ACC112 (cell line): ENCODE measurements at regions not wholly inside any gene's neighbourhood (a gene's known extent, or its start where the extent isn't known, plus 50 kb on each side); places are given as distances from the start of the nearest gene placed in this dataset.
"Not testable (repeated sequence)": the region's sequence is repeated elsewhere in the genome, so short reads cannot be mapped to it uniquely, and the experiment has no call there.

Source experiments
- H2AFZ ChIP-seq: fragments of 200-600 bp; sonication (generic); one replicate; pipeline ENCODE4 v1.6.0; 2017; ENCODE audit warnings: antibody characterized with exemption, low read length; ENCODE audit not compliant: unreplicated experiment
- H3K27ac ChIP-seq: fragments of 200-600 bp; sonication (generic); 2 replicates; pipeline ENCODE4 v1.5.1; 2014; ENCODE audit warnings: low read depth, mild to moderate bottlenecking, antibody characterized with exemption, low read length, moderate library complexity
- H3K27me3 ChIP-seq: fragments of 200-600 bp; sonication (generic); 2 replicates; pipeline ENCODE4 v1.6.1; 2014; ENCODE audit warnings: mild to moderate bottlenecking, antibody characterized with exemption, low read length, moderate library complexity, mixed read lengths; ENCODE audit not compliant: insufficient read depth
- H3K36me3 ChIP-seq: fragments of 200-600 bp; sonication (generic); 2 replicates; pipeline ENCODE4 v1.6.1; 2016; ENCODE audit warnings: mild to moderate bottlenecking, antibody characterized with exemption, low read length, moderate library complexity, mixed read lengths; ENCODE audit not compliant: insufficient read depth
- H3K4me1 ChIP-seq: fragments of 200-600 bp; sonication (generic); one replicate; pipeline ENCODE4 v1.6.1; 2016; ENCODE audit warnings: low read length, mixed read lengths; ENCODE audit not compliant: insufficient read depth, unreplicated experiment, control insufficient read depth
- H3K4me3 ChIP-seq: fragments of 200-600 bp; sonication (generic); 2 replicates; pipeline ENCODE4 v1.5.1; 2014; ENCODE audit warnings: mild to moderate bottlenecking, low read depth, low read length
- H3K79me2 ChIP-seq: fragments of 200-600 bp; sonication (generic); one replicate; pipeline ENCODE4 v1.6.0; 2016; ENCODE audit warnings: low read length; ENCODE audit not compliant: control insufficient read depth, unreplicated experiment, insufficient read depth

GRCh38 chr15:22684786-22685185, 101.7 kb upstream of the NIPA1 start:
- not testable (repeated sequence) for H3K27ac ChIP-seq

DNA sequence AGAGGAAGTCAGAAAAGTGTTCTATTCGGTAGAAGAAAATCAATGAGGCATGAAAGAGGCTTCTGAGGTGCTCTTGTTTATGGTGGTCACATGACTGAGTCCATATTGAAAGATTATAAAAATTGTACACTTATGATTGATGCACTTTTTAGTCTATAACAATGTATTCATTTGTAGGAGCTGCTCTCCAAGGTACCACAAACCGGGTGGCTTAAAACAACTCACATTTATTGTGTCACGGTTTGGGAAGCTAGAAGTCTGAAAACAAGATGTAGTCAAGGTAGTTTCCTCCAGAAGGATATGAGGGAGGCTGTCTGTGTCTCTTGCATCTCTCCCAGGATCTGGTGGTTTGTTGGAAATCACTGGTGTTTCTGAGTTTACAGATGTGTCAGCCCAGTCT, 86.6 kb upstream of the NIPA1 start:
- not testable (repeated sequence) for H3K4me1 ChIP-seq, H2AFZ ChIP-seq, H3K79me2 ChIP-seq, H3K4me3 ChIP-seq, H3K27ac ChIP-seq, H3K36me3 ChIP-seq, H3K27me3 ChIP-seq

More at GRCh38 chr15:22684786-22685185, 101.7 kb upstream of the NIPA1 start:
- H3K4me3 ChIP-seq, H3K27me3 ChIP-seq, H2AFZ ChIP-seq, H3K36me3 ChIP-seq, H3K79me2 ChIP-seq, H3K4me1 ChIP-seq: not testable (repeated sequence)

- H2AFZ ChIP-seq, H3K27ac ChIP-seq, H3K79me2 ChIP-seq, H3K4me1 ChIP-seq, H3K4me3 ChIP-seq, H3K27me3 ChIP-seq, H3K36me3 ChIP-seq: not testable (repeated sequence)
Measured at GRCh38 chr15:22710831-22711341, 75.6 kb upstream of the NIPA1 start.

DNA sequence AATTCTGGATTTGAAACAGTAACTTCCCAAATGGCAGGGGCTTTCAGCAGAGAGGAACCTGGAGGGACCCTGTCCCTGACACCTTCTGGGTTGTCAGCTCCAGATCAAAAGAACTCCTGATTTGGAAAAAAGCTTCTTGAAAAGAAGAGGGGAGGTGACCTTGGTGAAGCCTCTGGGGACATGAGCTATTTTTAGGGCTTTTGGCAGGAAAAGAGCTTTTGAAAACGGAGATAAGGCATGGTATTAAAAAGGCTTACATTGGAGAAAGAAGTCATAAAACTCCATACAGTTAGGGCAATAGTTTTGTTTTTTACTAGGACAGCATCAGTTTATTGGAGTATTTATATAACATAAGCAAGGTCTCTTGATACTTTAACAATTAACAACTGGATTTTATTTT, 72.5 kb upstream of the NIPA1 start:
- H3K27me3 ChIP-seq, H3K36me3 ChIP-seq, H3K27ac ChIP-seq, H3K79me2 ChIP-seq, H2AFZ ChIP-seq, H3K4me1 ChIP-seq: not testable (repeated sequence)
- H3K4me3 ChIP-seq = peak overlapping the region; percentile 61

DNA sequence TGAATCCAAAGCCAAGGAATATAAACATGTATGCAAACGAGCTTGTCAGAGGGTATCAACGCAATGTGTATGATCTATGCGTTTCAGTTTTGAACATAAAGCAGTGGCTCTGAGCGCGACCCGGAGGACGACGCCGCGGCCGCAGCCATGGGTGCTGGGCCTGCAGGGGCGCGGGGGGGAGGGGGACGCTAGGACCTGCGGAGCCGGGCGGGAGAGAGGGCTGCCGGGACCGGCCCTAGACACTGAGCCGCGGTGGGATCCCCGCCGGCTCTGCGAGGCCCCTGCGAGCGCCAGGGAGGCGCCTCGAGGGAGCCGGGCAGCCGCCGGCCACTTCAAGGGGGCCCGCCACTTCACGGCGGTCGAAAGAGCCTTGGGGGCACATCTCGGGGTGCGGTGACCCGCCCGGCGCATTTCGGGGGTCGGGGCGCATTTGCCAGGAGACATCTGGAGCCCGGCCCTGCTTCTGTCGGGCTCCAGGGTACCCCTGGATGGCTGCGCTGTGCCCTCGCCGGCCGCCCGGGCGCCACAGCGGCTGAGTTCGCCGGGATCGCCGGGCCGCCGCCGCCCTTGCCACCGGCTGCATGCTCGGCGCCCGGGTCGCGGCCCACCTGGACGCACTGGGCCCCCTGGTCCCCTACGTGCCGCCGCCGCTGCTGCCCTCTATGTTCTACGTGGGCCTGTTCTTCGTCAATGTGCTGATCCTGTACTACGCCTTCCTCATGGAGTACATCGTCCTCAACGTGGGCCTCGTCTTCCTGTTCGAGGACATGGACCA, 71.9 kb upstream of the NIPA1 start:
- H2AFZ ChIP-seq = not testable (repeated sequence)
- H3K4me3 ChIP-seq = peak overlapping the region; percentile 61

DNA sequence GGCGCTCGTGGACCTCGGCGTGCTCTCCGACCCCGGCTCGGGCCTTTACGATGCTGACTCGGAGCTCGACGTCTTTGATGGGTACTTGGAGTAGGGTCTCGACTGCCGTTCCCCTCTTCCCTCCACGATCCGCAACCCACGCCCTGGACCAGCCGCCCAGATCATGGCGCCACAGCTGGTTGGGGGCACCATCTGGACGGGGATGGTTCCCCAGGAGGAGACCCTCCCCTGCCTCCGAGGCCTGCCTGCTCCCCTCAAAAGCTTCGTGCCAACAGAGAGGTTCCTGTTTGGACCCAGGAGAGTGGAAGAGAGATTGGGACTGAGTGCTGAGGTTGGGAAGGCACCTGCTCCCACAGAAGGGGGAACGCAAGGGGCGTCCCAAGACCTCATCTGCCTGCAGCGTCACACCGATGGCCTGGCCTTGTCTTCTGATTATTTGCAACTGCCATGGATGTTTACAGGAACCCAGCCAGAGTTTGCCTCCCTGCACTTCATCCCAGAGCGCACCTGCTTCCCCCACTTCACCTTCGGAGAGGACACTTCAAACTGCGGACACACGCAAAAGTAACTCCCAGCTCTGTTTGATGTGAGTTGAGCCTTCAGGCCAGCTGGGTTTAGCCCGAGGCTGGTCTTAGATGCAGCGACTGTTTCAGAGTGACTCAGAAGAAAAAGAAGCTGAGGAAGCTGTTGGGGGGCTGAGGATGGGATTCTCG, 71.2 kb upstream of the NIPA1 start:
- H3K4me1 ChIP-seq, H3K27me3 ChIP-seq, H3K27ac ChIP-seq, H3K36me3 ChIP-seq, H3K4me3 ChIP-seq, H2AFZ ChIP-seq, H3K79me2 ChIP-seq: not testable (repeated sequence)

More for the DNA sequence above, 71.9 kb upstream of the NIPA1 start:
- H3K79me2 ChIP-seq, H3K36me3 ChIP-seq, H3K27me3 ChIP-seq, H3K4me1 ChIP-seq, H3K27ac ChIP-seq: not testable (repeated sequence)

DNA sequence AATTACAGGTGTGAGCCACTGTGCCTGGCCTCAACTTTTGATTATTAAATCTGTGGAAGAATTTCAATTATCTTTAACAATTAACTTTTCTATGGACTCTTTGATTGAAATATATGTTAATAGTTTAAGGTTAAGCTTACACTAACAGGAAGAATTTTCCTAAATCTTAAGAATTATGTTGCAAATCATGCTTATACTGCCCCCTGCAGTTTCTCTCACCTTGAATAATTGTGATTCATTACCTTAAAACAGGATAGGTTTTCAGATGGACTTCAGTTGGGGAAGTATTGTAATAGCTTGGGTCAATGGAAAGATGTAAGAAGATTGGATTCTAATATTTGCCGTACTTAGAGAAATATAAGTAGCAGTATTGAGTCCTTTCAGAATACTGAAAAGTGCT, 66.5 kb upstream of the NIPA1 start:
- H2AFZ ChIP-seq, H3K4me3 ChIP-seq, H3K79me2 ChIP-seq, H3K36me3 ChIP-seq, H3K27ac ChIP-seq, H3K4me1 ChIP-seq, H3K27me3 ChIP-seq: not testable (repeated sequence)

GRCh38 chr15:22726104-22726503, 60.3 kb upstream of the NIPA1 start:
- H2AFZ ChIP-seq, H3K27me3 ChIP-seq, H3K4me3 ChIP-seq, H3K36me3 ChIP-seq, H3K79me2 ChIP-seq, H3K4me1 ChIP-seq, H3K27ac ChIP-seq: not testable (repeated sequence)

- not testable (repeated sequence) for H3K4me1 ChIP-seq, H3K27ac ChIP-seq, H3K79me2 ChIP-seq, H3K4me3 ChIP-seq, H3K36me3 ChIP-seq, H2AFZ ChIP-seq, H3K27me3 ChIP-seq
Measured at GRCh38 chr15:22735067-22735466, 51.4 kb upstream of the NIPA1 start.

DNA sequence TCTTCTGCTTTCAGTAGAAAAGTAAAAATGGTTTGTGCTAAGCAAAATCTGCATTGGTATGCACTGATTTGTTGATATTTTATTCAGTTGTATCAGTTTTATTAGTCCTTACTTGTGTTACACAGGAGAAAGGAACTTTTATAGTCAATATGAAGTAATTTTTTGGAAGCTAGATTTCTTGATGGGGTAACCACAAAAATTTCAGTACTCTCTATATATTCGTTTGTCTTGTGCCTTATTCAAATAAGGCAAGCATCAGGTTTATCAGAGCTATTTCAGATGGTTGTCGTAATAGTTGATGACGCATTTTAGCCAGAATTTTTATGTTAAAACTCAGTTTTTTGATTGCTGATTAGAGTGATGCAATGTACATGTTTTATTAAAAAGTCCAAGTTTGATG, 50.7 kb upstream of the NIPA1 start:
- Histone ChIP-seq H3K36me3 (no peaks in the 10 kb centered on the region), H3K27ac (no peak overlapping the region), H3K4me3 (no peak overlapping the region)

DNA sequence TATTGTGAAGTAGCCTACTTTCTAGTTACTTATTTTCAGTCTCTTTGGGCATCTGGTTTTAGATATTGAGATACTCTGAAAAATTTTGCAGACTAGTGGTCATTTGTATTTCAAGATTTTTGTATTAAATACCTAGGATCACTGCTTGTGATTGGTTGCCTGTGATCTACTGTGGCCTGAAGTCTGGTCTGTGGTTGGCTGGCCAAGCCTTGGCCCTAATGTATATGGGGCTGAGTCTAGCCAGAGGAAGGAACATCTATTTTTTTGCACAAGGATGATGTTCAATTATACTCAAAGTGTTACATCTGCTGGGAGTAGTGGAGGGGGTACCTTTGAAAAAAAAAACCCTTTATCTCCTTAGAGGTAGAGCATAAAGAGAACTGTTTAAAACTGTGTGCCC, 50.2 kb upstream of the NIPA1 start:
- not testable (repeated sequence) for H2AFZ ChIP-seq, H3K79me2 ChIP-seq, H3K4me1 ChIP-seq, H3K4me3 ChIP-seq, H3K27me3 ChIP-seq, H3K27ac ChIP-seq, H3K36me3 ChIP-seq

More for the DNA sequence above, 50.7 kb upstream of the NIPA1 start:
- no peaks in the 10 kb centered on the region for H3K4me1 ChIP-seq
- H3K27me3 ChIP-seq = no peaks in the 10 kb centered on the region
- no peaks in the 10 kb centered on the region for H3K79me2 ChIP-seq
- H2AFZ ChIP-seq = no peak overlapping the region
